DOHH2 (cell line): ENCODE measurements at regions not wholly inside any gene's neighbourhood (a gene's known extent, or its start where the extent isn't known, plus 50 kb on each side); places are given as distances from the start of the nearest gene placed in this dataset.

Experiments
- EZH2phosphoT487 ChIP-seq: fragments of 200-600 bp; sonication (generic); IDR thresholded peaks from 2 replicates; pipeline ENCODE4 v1.6.1; 2017; ENCODE audit warnings: borderline replicate concordance, mild to moderate bottlenecking, antibody characterized with exemption, low read length, moderate library complexity, mixed read lengths
- TF ChIP-seq, protein P1 (sequence below): fragments of 200-600 bp; sonication (generic); IDR thresholded peaks from one replicate; pipeline ENCODE4 v1.5.1; 2014; ENCODE audit warnings: antibody characterized with exemption, mild to moderate bottlenecking, low read depth, low read length; ENCODE audit not compliant: poor library complexity, severe bottlenecking

DNA sequence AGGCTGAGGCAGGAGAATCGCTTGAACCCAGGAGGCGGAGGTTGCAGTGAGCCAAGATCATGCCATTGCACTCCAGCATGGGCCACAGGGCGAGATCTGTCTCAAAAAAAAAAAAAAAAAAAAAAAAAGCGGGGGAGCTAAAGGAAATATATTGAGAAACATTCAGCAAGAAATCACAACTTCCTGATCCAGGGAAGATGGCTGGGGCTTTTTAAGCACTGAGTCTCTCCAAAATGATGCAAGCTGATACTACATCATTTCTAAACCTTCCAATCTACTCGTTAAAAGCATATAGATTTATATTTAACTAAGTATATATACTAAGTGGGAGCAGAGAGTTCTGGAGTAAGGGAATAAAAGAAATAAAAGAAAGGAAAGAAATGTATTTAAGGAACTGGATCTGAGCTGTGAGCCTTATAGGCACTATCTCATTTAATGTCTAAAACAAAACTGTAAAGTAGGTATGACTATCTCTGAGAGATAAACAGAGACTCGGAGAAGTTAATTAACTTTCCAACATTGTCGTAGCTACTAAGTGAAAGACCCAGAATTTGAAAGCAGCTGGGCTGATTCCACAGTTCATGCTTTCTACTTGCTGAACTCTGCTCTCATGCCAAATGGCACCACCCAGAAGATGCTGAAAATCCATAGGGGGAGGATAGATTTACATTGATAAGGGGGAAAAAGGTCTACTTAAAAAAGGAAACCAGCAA is 215.0 kb upstream of the MARCKS start:
- TF ChIP-seq, protein P1, sequence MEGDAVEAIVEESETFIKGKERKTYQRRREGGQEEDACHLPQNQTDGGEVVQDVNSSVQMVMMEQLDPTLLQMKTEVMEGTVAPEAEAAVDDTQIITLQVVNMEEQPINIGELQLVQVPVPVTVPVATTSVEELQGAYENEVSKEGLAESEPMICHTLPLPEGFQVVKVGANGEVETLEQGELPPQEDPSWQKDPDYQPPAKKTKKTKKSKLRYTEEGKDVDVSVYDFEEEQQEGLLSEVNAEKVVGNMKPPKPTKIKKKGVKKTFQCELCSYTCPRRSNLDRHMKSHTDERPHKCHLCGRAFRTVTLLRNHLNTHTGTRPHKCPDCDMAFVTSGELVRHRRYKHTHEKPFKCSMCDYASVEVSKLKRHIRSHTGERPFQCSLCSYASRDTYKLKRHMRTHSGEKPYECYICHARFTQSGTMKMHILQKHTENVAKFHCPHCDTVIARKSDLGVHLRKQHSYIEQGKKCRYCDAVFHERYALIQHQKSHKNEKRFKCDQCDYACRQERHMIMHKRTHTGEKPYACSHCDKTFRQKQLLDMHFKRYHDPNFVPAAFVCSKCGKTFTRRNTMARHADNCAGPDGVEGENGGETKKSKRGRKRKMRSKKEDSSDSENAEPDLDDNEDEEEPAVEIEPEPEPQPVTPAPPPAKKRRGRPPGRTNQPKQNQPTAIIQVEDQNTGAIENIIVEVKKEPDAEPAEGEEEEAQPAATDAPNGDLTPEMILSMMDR: no peak
- no peak for TF ChIP-seq EZH2phosphoT487
